ENCODE measurements at regions not wholly inside any gene's neighbourhood (a gene's known extent, or its start where the extent isn't known, plus 50 kb on each side); places are given as distances from the start of the nearest gene placed in this dataset.

DNA sequence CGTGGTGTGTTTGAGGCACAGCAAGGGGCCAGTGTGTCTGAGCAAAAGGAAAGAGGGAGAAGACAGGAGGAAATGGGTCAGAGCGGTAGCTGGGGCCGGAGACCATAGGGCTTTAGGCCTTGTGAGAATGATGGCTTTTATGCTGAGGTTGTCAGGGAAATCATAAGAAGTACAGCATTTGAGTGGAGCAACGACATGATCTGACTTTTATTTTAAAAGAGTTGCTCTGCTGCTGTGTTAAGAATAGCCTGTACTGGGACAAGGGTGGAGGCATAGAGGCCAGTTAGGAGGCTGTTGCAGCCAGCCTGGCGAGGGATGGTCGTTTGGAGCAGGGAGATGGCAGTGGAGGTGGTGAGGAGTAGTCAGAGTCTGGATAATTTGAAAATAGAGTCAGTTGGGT lies 174.3 kb downstream of the SNX10 start:
- Histone ChIP-seq H4K5ac (ENCODE audit: insufficient read length, low read depth, low read length) (no peak overlapping the region), H3K23ac (ENCODE audit: insufficient read length) (no peak overlapping the region), H3K18ac (ENCODE audit: extremely low read depth, low read length) (no peak overlapping the region), H2BK15ac (ENCODE audit: low read length) (no peak overlapping the region), H3K27ac (ENCODE audit: low read depth, low read length) (no peak overlapping the region), H2BK12ac (ENCODE audit: low read depth, low read length) (no peak overlapping the region), H3K4me1 (replicated peaks in 1 of 4; ENCODE audit: control insufficient read depth in 3 of 4, insufficient read depth in 4 of 4, low read length in 3 of 4) (no peaks in the 10 kb centered on the region), H3K36me3 (ENCODE audit: control insufficient read depth in 2 of 4, insufficient read depth in 4 of 4, low read length in 3 of 4) (no peaks in the 10 kb centered on the region), H3K9ac (replicated peaks in 1 of 4; ENCODE audit: extremely low read depth in 1 of 4, low read depth in 3 of 4, low read length in 3 of 4) (no peak overlapping the region), H4K8ac (ENCODE audit: extremely low read depth, insufficient read depth, low read length) (no peak overlapping the region), H3K23me2 (ENCODE audit: low read depth, low read length) (peaks cover 2% of the 10 kb centered on the region; the same call in 1 of the 2 replicates), H3K79me1 (ENCODE audit: low read depth, low read length) (no peaks in the 10 kb centered on the region), H2AK5ac (ENCODE audit: low read depth, low read length) (no peak overlapping the region), H3K4ac (replicated peaks; ENCODE audit: insufficient read length, low read depth, low read length) (no peak overlapping the region), H3K4me2 (ENCODE audit: insufficient read depth in 1 of 2, low read depth in 2 of 2, low read length in 2 of 2) (no peak overlapping the region), H2BK5ac (ENCODE audit: low read depth, low read length) (no peak overlapping the region), H3K56ac (replicated peaks; ENCODE audit: insufficient read length, low read depth, low read length) (no peak overlapping the region), H3K4me3 (ENCODE audit: extremely low read depth in 1 of 4, insufficient read depth in 2 of 4, low read depth in 3 of 4, low read length in 4 of 4) (no peak overlapping the region), H3K14ac (ENCODE audit: insufficient read length) (no peak overlapping the region), H3K27me3 (replicated peaks in 1 of 4; ENCODE audit: control insufficient read depth in 3 of 4, extremely low read depth in 1 of 4, insufficient read depth in 3 of 4, low read length in 3 of 4) (no peaks in the 10 kb centered on the region; a peak in 1 of 7 replicates), H2BK120ac (replicated peaks; ENCODE audit: low read depth, low read length) (no peak overlapping the region), H3K9me3 (ENCODE audit: insufficient read depth in 2 of 2, low read depth in 1 of 2, low read length in 1 of 2) (no peaks in the 10 kb centered on the region), H4K91ac (replicated peaks; ENCODE audit: insufficient read length, low read length) (no peak overlapping the region), H3K79me2 (ENCODE audit: control insufficient read depth in 1 of 2, insufficient read depth in 2 of 2, low read length in 2 of 2) (no peaks in the 10 kb centered on the region), H2AFZ (ENCODE audit: low read length) (no peak overlapping the region), H4K20me1 (replicated peaks in 1 of 2; ENCODE audit: control insufficient read depth in 1 of 2, insufficient read depth in 2 of 2, low read length in 2 of 2) (no peaks in the 10 kb centered on the region), H2BK20ac (ENCODE audit: low read length) (no peak overlapping the region)
- WGBS, 2 experiments (ENCODE audit: extremely low coverage in 1 of 2, insufficient coverage in 1 of 2, insufficient read length in 1 of 2, insufficient replicate concordance in 2 of 2, low coverage in 1 of 2, low lambda C conversion rate in 2 of 2, missing lambda C conversion rate in 1 of 2) = 81% methylated on average over 6 of the region's 6 CpGs; no CpG with 5 or more reads in 1 of the 2 experiments
- FAIRE-seq (no peak), DNase-seq (ENCODE audit: low read depth in 1 of 2, low spot score in 2 of 2) (no peak)
- POLR2A ChIA-PET (ENCODE audit: partially characterized antibody) = interaction anchor here (1.2 kb wide), 1 partner anchor 11 kb away, joined by 3 read pairs; no protein-coding TSS in a partner anchor
- TF ChIP-seq GTF2F1 (IDR thresholded peaks at IDR 0.05; ENCODE audit: borderline replicate concordance, low read depth, low read length) (no peak), RNF2 (IDR thresholded peaks at IDR 0.05; ENCODE audit: borderline replicate concordance, low read depth, low read length, missing control alignments, poor library complexity, severe bottlenecking) (no peak), RBBP5 (IDR thresholded peaks at IDR 0.05; ENCODE audit: borderline replicate concordance, low read depth, low read length) (no peak), CHD1 (IDR thresholded peaks at IDR 0.05; ENCODE audit: low read depth, low read length) (no peak), TAF1 (IDR thresholded peaks at IDR 0.05; ENCODE audit: low read depth, low read length) (no peak)
- CTCF ChIA-PET (ENCODE audit: partially characterized antibody) = no interaction called here
